IPS-NIHi7 (cell line): ENCODE measurements at regions not wholly inside any gene's neighbourhood (a gene's known extent, or its start where the extent isn't known, plus 50 kb on each side); places are given as distances from the start of the nearest gene placed in this dataset.
A peak's percentile ranks its signal among the peaks of the same experiment; 100 is the strongest.
"Not testable (repeated sequence)": the region's sequence is repeated elsewhere in the genome, so short reads cannot be mapped to it uniquely, and the experiment has no call there.

ENCODE experiments used
- DNase-seq: peaks from one replicate; pipeline ENCODE4 v3.0.0; 2012; ENCODE audit warnings: mixed read lengths; ENCODE audit errors: extremely low spot score

DNA sequence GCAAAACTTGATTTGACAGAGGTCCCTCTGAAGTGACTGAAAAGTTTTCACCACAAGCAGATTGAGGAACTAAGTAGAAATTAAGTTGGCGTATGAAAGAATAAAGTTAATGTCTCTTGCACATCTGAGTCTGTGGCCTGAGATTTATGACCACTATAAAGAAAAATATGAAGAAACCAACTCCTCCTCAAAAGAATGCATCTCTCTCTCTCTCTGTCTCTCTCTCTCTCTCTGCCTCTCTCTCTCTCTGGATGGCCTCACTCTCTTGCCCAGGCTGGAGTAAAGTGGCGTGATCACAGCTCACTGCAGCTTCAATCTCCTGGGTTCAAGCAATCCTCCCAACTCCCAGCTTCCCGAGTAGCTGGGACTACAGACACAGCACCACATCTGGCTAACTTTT is 55.2 kb downstream of the RPL22L1 start:
- DNase-seq = no peak

DNA sequence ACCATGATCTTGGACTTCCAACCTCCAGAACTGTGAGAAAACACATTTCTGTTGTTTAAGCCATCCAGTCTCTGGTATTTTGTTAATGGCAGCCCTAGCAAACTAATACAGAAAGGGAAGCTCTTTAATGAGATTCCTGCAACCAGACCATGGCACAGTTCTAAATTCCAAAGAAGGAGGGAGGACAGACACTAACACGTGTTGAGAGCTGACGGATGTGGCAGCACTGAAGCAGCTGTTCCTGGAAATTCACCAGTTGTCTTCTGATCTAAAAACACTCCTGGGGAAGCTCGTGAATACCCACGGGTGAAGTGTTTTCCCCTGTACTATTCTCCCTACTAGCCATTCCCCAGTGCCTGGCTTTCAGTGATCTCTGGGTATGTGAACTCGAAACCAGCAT is 56.7 kb downstream of the RPL22L1 start:
- DNase-seq = no peak

DNA sequence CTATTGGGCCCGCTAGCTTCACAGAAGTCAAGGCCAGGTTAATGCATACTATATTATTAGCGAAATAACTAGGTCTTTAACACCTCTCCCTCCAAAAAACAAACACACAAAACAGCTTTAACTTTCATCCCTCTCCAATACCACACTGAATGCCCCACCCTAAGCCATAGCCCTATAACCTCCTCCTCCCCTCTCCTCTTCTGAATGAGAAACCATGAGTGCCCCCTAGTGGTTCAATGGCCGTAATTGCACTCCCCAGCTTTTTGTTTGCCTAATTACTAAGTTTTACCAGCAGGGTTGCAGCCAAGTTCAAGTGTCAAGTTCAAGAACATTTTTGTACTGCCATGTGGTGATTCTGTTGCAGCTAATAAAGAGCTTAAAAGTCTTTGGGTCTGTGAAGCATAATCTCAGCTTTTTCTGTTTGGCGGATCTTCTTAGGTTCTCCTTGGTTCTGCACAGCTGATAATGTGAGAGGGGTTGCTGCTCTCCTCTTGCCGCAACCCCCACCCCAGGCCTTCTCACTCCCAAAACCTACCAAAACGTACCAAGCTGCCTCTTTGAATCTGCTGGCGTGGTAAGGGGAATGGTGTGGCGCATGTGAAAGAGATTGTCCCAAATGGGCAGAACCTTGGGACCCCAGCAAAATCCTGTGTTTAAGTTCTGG is 57.9 kb downstream of the RPL22L1 start:
- DNase-seq = peak; percentile 82

DNA sequence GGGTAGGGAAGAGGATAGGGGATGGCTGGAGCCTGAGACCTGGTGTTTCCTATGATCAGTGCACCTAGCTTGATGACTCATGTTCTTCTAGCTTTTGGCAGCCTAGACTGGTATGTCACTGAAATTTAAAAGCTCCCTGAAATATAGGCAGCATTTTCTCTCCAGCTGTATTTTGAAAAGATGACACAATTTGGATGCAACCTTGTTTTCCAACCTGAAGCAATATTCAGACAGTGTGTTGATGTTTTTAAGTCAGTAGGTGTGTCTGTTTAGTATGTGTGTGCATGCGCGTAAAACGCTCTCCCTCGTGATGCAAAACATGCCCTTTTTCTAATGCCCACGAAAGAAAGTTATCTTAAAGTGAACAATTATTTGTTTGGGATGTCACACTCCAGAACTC is 58.5 kb downstream of the RPL22L1 start:
- DNase-seq = no peak

DNA sequence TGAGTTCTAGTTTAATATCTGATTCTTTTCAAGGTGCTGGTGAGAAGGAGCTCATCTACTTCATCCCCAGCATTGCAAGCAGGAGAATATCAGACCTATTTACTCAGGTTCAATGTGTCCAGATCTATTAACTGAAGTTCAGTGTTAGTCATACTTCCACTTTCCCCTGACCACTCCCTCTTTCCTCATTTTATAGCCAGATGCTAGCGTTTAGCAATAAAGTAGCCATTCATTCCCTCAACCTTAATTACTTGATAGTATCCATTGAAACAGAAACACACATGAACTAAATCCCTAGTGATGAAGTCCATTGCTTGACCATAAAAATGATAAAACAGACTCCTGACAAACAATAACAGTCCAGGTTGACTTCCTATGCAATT is 60.0 kb downstream of the RPL22L1 start:
- DNase-seq = no peak

DNA sequence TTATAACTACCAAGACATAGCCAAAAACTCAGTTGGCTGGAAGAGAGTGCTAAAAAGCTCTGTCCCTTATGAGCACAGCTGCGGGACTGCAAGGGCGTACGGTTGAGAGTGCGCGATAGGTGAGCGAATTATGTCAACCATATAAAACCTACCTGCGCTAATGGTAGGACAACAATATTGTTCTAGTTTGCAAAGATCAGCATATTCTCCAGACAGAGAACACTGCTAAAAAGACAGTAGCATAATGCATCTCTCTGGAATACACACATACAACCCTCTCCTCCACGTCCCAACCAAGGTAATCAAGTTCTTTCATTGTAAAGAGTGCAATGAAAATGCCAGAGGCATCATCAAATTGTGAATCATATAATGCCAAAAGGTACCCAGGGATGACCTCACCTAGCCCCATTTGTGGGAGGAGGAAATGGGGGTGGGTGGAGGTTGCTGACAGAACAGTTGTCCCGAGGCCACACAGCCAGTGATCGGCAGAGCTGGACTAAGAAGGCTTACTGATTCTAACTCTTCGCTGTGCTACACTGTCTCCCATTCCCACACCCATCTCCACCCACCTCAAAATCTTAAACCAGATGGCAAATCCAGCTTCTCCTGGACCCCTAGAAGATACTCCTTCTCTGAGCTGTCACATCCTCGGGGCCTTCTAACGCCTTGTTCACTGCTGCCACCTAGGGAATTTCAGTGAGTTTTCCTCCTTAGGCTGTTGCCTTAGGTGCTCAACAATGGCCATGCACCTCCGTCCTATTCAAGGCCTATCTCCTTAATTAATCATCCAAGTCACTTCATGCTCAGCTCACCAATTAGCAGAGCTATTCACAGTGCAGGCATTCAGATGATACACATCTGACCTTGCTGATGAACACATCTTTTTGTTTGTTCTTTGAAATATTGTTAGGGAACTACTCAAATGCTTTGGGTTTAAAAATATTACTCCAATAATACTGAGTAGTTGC is 60.7 kb downstream of the RPL22L1 start:
- peak; percentile 73 for DNase-seq

DNA sequence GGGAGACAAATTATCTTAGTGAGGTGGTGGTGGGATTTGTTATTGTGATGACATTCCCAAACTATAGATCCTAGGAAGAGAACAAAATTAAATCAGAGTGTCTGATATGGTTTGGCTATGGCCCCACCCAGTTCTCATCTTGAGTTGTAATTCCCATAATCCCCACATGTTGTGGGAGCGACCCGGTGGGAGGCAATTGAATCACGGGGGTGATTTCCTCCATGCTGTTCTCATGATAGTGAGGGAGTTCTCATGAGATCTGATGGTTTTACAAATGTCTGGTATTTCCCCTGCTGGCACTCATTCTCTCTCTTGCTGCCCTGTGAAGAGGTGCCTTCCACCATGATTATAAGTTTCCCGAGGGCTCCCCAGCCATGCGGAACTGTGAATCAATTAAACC is 62.0 kb downstream of the RPL22L1 start:
- no peak for DNase-seq

DNA sequence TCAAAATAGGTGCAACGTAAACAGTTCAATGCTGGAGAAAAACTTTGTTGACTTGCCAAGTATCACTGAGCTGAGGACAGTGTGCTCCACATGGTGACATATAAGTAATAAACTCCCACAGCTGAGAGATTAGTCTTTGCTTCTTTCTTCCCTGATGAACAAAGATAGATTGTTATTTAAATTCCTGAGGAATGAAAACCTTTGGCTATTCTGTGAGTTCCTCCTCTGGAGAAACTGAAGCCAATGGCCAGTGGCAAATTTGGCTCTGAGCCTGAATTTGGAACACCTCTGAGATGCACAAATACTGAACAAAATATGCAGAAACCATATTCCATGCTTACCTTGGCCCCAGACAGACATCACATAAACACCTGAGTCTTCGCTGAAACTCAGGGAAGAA is 63.3 kb downstream of the RPL22L1 start:
- no peak for DNase-seq

DNA sequence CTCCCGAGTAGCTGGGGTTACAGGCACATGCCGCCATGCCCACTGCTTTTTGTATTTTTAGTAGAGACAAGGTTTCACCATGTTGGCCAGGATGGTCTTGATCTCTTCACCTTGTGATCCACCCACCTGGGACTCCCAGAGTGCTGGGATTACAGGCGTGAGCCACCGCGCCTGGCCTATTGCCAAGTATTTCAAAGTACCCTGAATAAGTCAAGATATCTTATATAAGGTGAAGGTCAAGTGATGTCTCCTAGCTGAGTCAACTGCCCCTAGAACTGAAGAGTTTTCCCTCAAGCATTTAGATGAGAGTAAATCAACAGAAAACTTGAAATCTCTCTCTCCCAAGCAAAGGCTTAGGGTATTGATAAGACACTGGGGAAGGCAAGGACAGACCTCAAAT is 63.9 kb downstream of the RPL22L1 start:
- DNase-seq = no peak

DNA sequence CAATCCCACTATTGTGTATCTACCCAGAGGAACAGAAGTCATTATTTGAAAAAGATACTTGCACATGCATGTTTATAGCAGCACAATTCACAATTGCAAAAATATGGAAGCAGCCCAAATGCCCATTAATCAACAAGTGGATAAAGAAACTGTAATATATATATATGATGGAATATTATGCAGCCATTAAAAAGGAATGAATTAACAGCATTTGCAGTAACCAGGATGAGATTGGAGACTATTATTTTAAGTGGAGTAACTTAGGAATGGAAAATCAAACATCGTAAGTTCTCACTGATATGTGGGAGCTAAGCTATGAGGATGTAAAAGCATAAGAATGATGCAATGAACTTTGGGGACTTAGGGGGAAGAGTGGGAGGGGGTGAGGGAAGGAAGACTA is 64.7 kb downstream of the RPL22L1 start:
- not testable (repeated sequence) for DNase-seq

DNA sequence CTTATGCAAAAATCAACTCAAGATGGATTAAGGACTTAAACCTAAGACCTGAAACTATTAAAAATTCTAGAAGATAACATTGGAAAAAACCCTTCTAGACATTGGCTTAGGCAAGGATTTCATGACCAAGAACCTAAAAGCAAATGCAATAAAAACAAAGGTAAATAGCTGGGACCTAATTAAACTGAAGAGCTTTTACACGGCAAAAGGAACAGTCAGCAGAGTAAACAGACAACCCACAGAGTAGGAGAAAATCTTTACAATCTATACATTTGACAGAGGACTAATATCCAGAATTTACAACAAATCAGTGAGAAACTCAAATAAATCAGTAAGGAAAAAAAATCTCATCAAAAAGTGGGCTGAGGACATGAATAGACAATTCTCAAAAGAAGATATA is 65.4 kb downstream of the RPL22L1 start:
- not testable (repeated sequence) for DNase-seq

DNA sequence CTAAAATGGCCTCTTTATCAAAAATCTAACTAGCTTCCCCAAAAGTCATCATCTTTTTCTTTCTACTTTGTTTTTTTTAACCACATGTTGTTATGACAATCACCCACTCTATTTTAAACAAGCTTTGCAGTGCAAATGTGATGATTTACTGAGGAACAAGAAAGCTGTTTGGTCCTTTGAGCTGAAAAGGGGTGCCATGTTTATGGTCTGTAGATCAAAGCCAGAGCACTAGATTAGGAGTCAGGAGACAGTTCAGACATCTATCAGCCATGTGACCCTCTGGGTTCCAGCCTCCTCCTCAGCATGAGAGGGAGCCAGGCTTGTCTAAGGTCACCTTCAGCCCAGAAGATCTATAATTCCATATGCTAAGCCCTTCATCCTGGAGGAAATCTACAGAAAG is 65.9 kb downstream of the RPL22L1 start:
- DNase-seq = no peak

DNA sequence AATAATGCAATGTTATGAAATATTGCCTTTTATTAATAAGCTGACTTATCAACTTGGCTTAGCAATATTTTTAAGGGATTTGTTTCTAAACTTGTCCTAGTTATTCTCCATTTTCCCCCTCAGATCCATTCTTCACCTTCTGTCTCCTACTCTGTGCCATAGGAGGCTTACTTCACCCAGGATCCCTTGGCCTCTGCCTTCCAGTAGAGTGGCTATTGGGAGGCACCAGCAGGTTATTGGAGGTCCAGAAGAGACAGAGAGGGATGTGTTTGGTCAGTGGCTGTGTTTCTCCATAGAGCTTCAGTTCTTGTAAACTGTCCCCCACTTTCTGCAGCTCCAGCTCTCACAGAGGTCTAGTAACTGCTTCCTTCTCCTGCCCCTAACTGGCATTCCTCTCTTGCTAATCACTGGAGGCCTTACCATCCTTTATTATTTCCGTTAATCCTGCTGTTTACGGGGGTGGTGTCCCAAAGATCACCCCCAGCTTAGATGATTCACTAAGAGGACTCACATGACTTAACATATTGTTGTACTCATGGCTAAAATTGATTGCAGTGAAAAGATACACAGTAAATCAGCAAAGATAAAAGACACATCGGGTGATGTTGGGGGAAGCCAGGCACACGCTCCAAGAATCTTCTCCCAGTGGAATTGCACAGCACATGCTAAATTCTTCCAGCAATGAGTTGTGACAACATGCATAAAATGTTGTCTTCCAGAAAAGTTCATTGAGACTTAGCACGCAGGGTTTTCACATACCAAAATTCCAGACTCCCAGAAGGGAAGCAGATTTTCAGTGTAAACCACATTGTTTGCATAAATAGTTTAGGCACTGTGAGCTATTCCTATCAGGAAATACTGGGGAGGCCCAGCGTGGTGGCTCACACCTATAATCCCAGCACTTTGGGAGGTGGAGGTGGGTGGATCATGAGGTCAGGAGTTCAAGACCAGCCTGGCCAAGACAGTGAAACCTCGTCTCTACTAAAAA is 67.5 kb downstream of the RPL22L1 start:
- no peak for DNase-seq

DNA sequence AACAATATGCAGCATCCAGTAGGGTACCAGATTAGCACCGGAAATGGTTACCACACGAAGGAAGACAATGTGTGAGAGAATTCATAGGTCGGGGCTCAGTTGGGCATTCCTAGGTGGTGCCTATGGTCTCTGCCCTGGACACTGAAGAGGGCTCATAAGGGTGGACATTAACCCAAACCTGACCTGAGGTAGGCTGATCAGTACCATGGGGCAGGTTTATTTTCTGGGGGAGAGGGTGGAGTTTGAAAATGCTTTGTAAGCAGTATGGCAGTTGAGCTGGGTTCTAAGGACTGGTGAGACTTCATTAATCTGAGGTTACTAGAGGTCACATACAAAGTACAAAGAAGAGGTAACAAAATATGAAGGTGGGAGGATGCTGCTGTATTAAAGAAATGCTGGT is 68.4 kb downstream of the RPL22L1 start:
- DNase-seq = no peak

DNA sequence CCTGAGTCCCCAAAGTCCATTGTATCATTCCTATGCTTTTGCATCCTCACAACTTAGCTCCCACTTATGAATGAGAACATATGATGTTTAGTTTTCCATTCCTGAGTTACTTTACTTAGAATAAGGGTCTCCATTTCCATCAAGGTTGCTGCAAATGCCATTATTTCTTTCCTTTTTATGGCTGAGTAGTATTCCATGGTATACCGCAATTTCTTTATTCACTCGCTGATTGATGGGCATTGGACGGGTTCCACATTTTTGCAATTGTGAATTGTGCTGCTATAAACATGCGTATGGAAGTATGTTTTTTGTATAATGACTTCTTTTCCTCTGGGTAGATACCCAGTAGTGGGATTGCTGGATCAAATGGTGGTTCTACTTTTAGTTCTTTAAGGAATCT is 69.7 kb downstream of the RPL22L1 start:
- DNase-seq = not testable (repeated sequence)

DNA sequence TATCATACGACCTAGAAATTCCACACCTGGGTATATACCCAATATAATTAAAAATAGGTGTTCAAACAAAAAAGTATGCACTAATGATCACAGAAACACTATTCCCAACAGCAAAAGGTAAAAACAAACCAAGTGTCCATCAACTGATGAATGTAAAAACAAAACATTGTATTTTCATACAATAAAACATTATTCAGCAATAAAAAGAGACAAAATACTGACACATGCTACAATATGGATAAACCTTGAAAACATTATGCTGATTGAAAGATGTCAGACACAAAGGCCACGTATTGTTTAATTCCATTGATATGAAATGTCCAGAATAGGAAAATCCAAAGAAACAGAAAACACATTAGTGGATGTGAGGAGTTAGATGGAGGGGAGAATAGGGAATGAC is 71.0 kb downstream of the RPL22L1 start:
- DNase-seq = no peak

DNA sequence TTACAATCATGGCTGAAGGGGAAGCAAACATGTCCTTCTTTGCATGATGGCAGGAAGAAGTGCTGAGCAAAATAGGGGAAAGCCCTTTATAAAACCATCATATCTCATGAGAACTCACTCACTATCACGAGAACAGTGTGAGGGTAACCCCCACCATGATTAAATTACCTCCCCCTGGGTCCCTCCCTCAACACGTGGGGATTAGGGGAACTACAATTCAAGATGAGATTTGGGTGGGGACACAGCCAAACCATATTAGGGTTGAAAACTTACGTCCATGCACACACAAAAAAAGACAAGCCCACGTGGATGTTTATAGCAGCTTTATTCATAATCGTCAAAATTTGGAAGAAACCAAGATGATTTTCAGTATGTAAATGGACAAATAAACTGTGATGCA is 72.3 kb downstream of the RPL22L1 start:
- no peak for DNase-seq

DNA sequence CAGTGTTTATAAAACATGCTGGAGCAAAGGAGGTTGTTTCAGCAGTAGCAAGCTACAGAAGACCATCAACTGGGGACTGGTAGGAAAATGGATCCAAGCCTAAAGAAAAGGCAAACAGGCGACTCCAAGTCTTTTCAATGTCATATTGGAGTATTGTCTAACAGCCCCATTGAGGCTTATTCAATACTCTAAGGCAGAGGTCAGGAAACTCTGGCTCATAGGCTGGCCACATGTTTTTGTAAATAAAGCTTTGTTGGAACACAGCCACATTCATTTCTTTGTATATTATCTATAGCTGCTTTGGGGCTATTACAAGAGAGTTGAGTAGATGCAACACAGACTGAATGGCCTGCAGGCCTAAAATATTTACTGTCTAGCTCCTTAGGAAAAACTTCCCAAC is 77.5 kb downstream of the RPL22L1 start:
- no peak for DNase-seq

DNA sequence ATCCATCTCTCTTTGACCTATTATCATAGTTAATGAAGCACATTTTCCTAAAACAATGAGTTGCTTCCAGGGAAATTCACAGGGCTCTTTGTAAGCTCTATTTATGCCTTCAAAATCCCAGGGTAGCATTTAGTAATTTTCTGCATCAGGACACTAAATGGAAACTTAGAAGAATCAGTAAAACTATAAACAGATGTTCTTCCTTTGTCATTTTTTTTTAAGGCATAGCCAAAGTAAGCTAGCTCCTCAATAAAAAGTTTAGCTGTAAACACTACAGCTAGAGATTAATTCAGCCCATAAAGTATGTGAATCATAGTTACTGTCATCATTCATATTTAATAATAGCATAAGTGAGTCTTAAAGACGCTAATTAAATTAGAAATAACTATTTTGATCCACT is 79.3 kb downstream of the RPL22L1 start:
- DNase-seq = no peak

DNA sequence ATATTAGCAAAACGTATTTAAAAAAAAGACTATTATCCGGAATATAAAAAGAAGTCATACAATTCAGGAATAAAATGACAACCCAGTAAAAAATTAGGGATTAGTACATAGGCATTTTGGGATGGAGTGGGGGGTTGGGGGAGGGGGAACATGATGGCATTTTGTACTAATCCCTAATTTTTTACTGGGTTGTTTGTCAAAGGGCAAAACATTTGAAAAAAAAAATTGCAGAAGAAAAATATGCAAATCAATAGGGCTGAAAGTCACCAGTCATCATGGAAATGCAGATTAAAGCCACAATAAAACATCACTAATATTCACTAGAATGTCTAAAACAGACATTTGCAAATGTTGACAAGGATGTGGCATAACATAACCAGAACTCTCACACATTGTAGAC is 82.5 kb downstream of the RPL22L1 start:
- no peak for DNase-seq

DNA sequence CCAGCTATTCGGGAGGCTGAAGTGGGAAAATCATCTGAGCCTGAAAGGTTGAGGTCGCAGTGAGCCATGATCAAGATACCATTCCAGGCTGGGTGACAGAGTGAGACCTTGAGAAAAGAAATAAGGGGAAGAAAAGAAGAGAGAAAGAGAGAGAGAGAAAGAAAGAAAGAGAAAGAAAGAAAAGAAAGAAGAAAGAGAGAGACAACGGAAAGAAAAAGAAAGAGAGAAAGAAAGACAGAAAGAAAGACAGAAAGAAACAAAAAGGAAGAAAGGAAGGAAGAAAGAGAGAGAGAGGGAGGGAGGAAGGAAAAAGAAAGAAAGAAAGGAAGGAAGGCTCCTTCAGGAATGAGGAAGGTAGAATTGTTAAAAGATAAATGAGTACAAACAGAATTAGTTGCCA is 84.5 kb downstream of the RPL22L1 start:
- no peak for DNase-seq

DNA sequence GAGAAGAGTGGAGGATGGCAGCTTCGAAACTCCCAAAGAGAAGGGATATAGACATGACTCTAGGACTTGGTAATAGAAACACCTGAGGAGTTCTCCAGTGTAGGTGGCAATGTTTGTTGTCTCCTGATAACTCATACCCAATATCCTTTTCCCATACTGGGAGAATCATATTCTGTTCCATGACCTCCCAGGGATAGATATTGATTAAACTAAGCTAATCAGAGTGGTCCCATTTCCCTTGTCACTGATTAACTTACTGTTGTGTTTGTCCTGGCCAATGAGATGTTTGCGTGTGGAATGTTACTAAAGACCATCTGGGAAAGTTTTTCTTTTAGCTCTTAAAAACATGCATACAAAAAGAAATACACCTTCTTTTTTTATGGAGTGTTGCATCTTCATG is 85.6 kb downstream of the RPL22L1 start:
- DNase-seq = no peak
